Mesothelial cell of epicardium (in vitro differentiated cells): ENCODE measurements at regions not wholly inside any gene's neighbourhood (a gene's known extent, or its start where the extent isn't known, plus 50 kb on each side); places are given as distances from the start of the nearest gene placed in this dataset.
"Not testable (repeated sequence)": the region's sequence is repeated elsewhere in the genome, so short reads cannot be mapped to it uniquely, and the experiment has no call there.

Experiments used
- DNase-seq, 2 experiments: peaks; one replicate each; pipeline ENCODE4 v3.0.0; 2021; ENCODE audit warnings: low spot score in 2 of 2; ENCODE audit not compliant: unreplicated experiment in 2 of 2
- H3K27ac Mint-ChIP-seq: 2 replicates; pipeline ENCODE4 v1.8.0; 2021; ENCODE audit warnings: mixed read lengths
- H3K27me3 Mint-ChIP-seq: 2 replicates; pipeline ENCODE4 v1.8.0; 2021; ENCODE audit warnings: low read depth, mixed read lengths
- H3K36me3 Mint-ChIP-seq: 2 replicates; pipeline ENCODE4 v1.8.0; 2021; ENCODE audit warnings: mixed read lengths
- H3K4me1 Mint-ChIP-seq: 2 replicates; pipeline ENCODE4 v1.8.0; 2021; ENCODE audit warnings: mixed read lengths
- H3K4me3 Mint-ChIP-seq: 2 replicates; pipeline ENCODE4 v1.8.0; 2021; ENCODE audit warnings: mild to moderate bottlenecking, moderate library complexity, mixed read lengths
- H3K9me3 Mint-ChIP-seq: 2 replicates; pipeline ENCODE4 v1.8.0; 2021; ENCODE audit warnings: mixed read lengths
- TF ChIP-seq, protein P1 (sequence below): fragments of 200-600 bp; sonication (generic); IDR thresholded peaks from one replicate; pipeline ENCODE4 v1.5.0; 2021; ENCODE audit warnings: antibody characterized with exemption; ENCODE audit not compliant: unreplicated experiment

DNA sequence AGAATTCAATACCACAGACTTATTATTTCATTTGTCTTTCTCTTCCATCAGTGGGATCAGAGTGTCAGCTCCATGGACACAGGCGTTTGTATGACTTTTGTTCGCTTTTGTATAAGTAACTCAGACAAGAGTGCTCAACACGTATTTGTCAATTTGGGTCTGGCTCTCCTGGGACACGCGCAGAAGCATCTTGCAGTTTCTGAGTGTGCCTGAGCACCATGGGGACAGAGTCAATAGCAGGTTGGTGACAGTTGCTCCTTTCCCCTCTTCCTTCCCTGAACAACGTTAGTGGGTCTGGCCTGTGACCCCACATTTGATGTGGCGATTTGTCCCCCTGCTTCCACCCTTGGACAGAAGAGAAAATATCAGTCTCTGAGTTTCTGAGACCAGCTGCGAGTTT is 120.4 kb upstream of the SDK1 start:
- Mint-ChIP-seq H3K4me1 (peaks cover 4% of the 10 kb centered on the region), H3K4me3 (no peak overlapping the region), H3K27ac (no peak overlapping the region), H3K27me3 (peaks cover 4% of the 10 kb centered on the region), H3K9me3 (peaks cover 3% of the 10 kb centered on the region), H3K36me3 (no peaks in the 10 kb centered on the region)
- TF ChIP-seq, protein P1, sequence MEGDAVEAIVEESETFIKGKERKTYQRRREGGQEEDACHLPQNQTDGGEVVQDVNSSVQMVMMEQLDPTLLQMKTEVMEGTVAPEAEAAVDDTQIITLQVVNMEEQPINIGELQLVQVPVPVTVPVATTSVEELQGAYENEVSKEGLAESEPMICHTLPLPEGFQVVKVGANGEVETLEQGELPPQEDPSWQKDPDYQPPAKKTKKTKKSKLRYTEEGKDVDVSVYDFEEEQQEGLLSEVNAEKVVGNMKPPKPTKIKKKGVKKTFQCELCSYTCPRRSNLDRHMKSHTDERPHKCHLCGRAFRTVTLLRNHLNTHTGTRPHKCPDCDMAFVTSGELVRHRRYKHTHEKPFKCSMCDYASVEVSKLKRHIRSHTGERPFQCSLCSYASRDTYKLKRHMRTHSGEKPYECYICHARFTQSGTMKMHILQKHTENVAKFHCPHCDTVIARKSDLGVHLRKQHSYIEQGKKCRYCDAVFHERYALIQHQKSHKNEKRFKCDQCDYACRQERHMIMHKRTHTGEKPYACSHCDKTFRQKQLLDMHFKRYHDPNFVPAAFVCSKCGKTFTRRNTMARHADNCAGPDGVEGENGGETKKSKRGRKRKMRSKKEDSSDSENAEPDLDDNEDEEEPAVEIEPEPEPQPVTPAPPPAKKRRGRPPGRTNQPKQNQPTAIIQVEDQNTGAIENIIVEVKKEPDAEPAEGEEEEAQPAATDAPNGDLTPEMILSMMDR, result no peak
- DNase-seq, result no peak

DNA sequence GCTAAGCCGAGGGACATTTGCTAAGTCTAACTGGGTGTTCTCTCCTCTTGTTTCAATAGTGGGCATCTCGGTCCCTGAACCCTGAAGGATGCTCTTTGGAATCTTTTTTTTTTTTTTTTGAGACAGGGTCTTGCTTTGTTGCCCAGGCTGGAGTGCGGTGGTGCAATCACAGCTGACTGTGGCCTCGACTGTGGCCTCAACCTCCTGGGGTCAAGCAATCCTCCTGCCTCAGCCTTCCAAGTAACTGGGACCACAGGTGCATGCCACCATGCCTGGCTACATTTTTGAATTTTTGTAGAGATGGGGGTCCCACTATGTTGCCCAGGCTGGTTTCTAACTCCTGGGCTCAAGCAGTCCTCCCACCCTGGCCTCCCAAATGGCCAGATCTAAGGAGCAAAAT is 119.0 kb upstream of the SDK1 start:
- H3K4me1 Mint-ChIP-seq, result not testable (repeated sequence)

DNA sequence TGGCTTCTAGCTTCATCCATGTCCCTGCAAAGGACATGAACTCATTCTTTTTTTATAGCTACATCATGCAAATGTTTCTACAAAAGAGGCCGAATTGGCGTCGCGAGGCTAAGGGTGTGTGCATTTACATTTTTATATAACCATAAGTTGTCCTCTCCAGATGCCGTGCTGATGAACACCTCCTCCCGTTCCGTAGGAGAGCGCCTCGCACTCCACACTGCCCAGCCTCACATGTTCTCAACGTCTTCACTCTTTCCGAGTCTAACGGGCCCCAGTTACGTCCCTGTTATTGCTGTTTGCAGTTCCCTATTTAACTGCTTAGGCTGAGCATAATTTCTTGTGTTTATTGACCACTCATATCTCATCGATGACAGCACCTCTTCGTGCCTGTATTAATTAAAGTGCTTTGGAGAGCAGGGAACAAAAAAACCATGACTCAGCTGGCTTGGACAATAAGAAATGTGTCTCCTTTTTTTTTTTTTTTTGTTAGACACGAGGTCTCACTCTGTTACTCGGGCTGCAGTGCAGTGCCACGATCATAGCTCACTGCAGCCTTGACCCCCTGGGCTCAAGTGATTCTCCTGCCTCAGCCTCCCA is 113.5 kb upstream of the SDK1 start:
- H3K4me3 Mint-ChIP-seq, result no peak overlapping the region
- H3K27ac Mint-ChIP-seq, result no peak overlapping the region

More for the DNA sequence above, 119.0 kb upstream of the SDK1 start:
- H3K36me3 Mint-ChIP-seq, H3K4me3 Mint-ChIP-seq, H3K9me3 Mint-ChIP-seq, DNase-seq, H3K27me3 Mint-ChIP-seq, H3K27ac Mint-ChIP-seq: not testable (repeated sequence)

DNA sequence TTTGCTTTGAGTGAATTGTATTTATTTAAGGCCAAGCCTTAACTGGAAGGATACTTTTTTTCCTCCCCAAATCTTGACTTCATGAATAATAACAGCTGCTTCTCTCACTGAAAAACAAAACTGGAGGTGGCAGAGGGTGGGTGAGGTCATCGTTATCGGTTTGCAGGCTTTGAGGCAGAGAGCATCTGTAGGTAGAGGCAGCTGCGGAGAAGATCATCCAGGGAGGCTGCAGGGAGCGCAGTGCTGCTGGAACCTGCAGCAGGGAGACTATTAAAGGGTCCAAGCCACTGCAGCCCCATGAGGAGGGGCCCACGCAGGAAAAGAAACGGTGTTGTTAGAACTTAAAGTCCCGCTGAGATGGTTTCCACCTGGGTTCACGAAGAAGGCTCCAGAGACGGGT is 112.1 kb upstream of the SDK1 start:
- H3K27ac Mint-ChIP-seq, result no peak overlapping the region
- peaks cover 1% of the 10 kb centered on the region for H3K4me1 Mint-ChIP-seq
- DNase-seq, result no peak

More for the DNA sequence above, 113.5 kb upstream of the SDK1 start:
- Mint-ChIP-seq H3K36me3 (no peaks in the 10 kb centered on the region), H3K9me3 (peaks cover 3% of the 10 kb centered on the region), H3K4me1 (peaks cover under 1% of the 10 kb centered on the region), H3K27me3 (peaks cover 6% of the 10 kb centered on the region)
- no peak for DNase-seq
- TF ChIP-seq, protein P1, result no peak

DNA sequence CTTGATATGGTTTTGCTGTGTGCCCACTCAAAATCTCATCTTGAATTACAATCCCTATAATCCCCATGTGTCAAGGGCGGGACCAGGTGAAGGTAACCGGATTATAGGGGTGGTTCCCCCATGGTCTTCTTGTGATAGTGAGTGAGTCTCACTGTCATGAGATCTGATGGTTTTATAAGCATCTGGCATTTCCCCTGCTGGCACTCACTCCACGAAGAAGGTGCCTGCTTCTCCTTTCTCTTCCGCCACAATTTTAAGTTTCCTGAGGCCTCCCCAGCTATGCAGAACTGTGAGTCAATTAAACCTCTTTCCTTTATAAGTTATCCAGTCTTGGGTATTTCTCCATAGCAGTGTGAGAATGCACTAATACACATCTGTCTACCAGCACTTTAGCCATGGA is 109.5 kb upstream of the SDK1 start:
- Mint-ChIP-seq H3K27ac (no peak overlapping the region), H3K27me3 (peaks cover 6% of the 10 kb centered on the region), H3K4me3 (no peak overlapping the region), H3K9me3 (peaks cover 9% of the 10 kb centered on the region), H3K4me1 (peaks cover 8% of the 10 kb centered on the region), H3K36me3 (no peaks in the 10 kb centered on the region)
- no peak for DNase-seq
- TF ChIP-seq, protein P1, result no peak

More for the DNA sequence above, 112.1 kb upstream of the SDK1 start:
- no peak overlapping the region for H3K4me3 Mint-ChIP-seq
- TF ChIP-seq, protein P1, result no peak
- peaks cover 3% of the 10 kb centered on the region for H3K9me3 Mint-ChIP-seq
- H3K36me3 Mint-ChIP-seq, result no peaks in the 10 kb centered on the region
- H3K27me3 Mint-ChIP-seq, result peaks cover 6% of the 10 kb centered on the region

DNA sequence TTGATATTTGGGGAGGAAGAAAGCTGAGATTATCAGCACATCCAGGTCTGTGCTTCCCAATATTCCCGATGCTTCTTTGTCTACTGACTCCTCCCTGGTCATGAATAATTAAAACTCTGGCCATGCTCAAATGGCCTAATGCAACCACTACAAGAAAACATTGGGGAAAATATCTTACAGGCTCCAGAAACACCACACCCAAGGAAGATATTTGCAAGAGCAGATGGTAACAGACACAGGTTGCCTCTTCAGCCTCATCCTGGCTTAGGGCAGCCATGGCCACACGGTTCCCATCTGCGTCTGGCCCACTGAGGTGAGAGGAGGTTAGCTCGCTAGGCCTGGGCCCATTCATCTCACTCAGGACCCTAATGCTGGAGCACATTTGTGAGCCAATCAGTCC is 108.4 kb upstream of the SDK1 start:
- no peak overlapping the region for H3K4me3 Mint-ChIP-seq
- H3K9me3 Mint-ChIP-seq, result peaks cover 9% of the 10 kb centered on the region
- H3K27ac Mint-ChIP-seq, result no peak overlapping the region
- no peak for DNase-seq
- no peaks in the 10 kb centered on the region for H3K36me3 Mint-ChIP-seq
- peaks cover 8% of the 10 kb centered on the region for H3K4me1 Mint-ChIP-seq
- H3K27me3 Mint-ChIP-seq, result peaks cover 13% of the 10 kb centered on the region
- TF ChIP-seq, protein P1, result no peak
